ENCODE measurements at regions not wholly inside any gene's neighbourhood (a gene's known extent, or its start where the extent isn't known, plus 50 kb on each side); places are given as distances from the start of the nearest gene placed in this dataset.
"Not testable (repeated sequence)": the region's sequence is repeated elsewhere in the genome, so short reads cannot be mapped to it uniquely, and the experiment has no call there.

DNA sequence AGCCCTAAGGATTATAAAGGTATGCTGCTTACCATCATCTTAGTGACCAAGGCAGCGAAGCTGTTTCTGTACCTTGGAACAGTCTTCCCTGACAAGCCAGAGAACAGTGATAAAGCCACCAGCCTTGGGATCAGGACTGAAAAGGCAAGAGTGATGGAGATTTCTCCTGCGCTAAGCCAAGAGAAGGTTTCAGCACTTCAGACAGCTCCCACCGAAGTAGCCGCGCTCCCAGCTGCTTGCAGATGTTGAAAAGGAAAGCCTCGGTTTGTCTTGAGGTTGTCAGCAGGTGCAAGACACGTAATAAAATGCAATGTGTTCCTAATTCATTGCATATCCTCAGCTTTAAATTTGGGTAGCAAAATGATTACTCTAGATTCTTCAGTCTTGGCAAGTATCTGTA lies 171.0 kb downstream of the ATP6V0E2 start:
- intact Hi-C loops (cut with micrococcal nuclease; ENCODE audit: unreplicated experiment), result loop anchor here (5.0 kb wide), 1 partner anchor 162 kb away; no protein-coding TSS in a partner anchor
- H3K9me3 ChIP-seq (ENCODE audit: control insufficient read depth, insufficient read depth, low read depth, low read length); DNase-seq (ENCODE audit: low read depth, low spot score); H3K27me3 ChIP-seq (ENCODE audit: control insufficient read depth, insufficient read depth, low read length); CTCF ChIA-PET; ATAC-seq; H3K36me3 ChIP-seq (ENCODE audit: control insufficient read depth, insufficient read depth, low read length); BruUV-seq (replicated peaks); POLR2A ChIA-PET; H3K4me1 ChIP-seq (ENCODE audit: control insufficient read depth, insufficient read depth, low read length); H3K27ac ChIP-seq (ENCODE audit: low read length); in situ Hi-C loops (cut with HindIII; ENCODE audit: low pct_unique_long_range_greater_than_20kb, low sequenced_read_pairs); H3K4me3 ChIP-seq (ENCODE audit: low read depth in 2 of 2, low read length in 2 of 2): not testable (repeated sequence)
- TF ChIP-seq, protein P1, sequence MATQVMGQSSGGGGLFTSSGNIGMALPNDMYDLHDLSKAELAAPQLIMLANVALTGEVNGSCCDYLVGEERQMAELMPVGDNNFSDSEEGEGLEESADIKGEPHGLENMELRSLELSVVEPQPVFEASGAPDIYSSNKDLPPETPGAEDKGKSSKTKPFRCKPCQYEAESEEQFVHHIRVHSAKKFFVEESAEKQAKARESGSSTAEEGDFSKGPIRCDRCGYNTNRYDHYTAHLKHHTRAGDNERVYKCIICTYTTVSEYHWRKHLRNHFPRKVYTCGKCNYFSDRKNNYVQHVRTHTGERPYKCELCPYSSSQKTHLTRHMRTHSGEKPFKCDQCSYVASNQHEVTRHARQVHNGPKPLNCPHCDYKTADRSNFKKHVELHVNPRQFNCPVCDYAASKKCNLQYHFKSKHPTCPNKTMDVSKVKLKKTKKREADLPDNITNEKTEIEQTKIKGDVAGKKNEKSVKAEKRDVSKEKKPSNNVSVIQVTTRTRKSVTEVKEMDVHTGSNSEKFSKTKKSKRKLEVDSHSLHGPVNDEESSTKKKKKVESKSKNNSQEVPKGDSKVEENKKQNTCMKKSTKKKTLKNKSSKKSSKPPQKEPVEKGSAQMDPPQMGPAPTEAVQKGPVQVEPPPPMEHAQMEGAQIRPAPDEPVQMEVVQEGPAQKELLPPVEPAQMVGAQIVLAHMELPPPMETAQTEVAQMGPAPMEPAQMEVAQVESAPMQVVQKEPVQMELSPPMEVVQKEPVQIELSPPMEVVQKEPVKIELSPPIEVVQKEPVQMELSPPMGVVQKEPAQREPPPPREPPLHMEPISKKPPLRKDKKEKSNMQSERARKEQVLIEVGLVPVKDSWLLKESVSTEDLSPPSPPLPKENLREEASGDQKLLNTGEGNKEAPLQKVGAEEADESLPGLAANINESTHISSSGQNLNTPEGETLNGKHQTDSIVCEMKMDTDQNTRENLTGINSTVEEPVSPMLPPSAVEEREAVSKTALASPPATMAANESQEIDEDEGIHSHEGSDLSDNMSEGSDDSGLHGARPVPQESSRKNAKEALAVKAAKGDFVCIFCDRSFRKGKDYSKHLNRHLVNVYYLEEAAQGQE (IDR thresholded peaks at IDR 0.05; ENCODE audit: insufficient read depth in 1 of 2, low read depth in 2 of 2, low read length in 1 of 2), result peak; percentile 77 to 82

- H3K27ac ChIP-seq (ENCODE audit: low read length); H3K9me3 ChIP-seq (ENCODE audit: control insufficient read depth, insufficient read depth, low read depth, low read length); in situ Hi-C loops (cut with HindIII; ENCODE audit: low pct_unique_long_range_greater_than_20kb, low sequenced_read_pairs); ATAC-seq; H3K27me3 ChIP-seq (ENCODE audit: control insufficient read depth, insufficient read depth, low read length); CTCF ChIA-PET; H3K4me1 ChIP-seq (ENCODE audit: control insufficient read depth, insufficient read depth, low read length); H3K4me3 ChIP-seq (ENCODE audit: low read depth in 2 of 2, low read length in 2 of 2); BruUV-seq (replicated peaks); POLR2A ChIA-PET; DNase-seq (ENCODE audit: low read depth, low spot score); H3K36me3 ChIP-seq (ENCODE audit: control insufficient read depth, insufficient read depth, low read length): not testable (repeated sequence)
- intact Hi-C loops (cut with micrococcal nuclease; ENCODE audit: unreplicated experiment), result loop anchor here (5.0 kb wide), 1 partner anchor 163 kb away; no protein-coding TSS in a partner anchor
- peak; percentile 46; the same call in 1 of the 2 replicates for TF ChIP-seq CTCF (IDR thresholded peaks at IDR 0.05)
Observed at GRCh38 chr7:150045596-150045995, 171.8 kb downstream of the ATP6V0E2 start.

- BruUV-seq (replicated peaks); in situ Hi-C loops (cut with HindIII; ENCODE audit: low pct_unique_long_range_greater_than_20kb, low sequenced_read_pairs); H3K27me3 ChIP-seq (ENCODE audit: control insufficient read depth, insufficient read depth, low read length); DNase-seq (ENCODE audit: low read depth, low spot score); H3K9me3 ChIP-seq (ENCODE audit: control insufficient read depth, insufficient read depth, low read depth, low read length); POLR2A ChIA-PET; H3K27ac ChIP-seq (ENCODE audit: low read length); ATAC-seq; H3K4me1 ChIP-seq (ENCODE audit: control insufficient read depth, insufficient read depth, low read length); H3K36me3 ChIP-seq (ENCODE audit: control insufficient read depth, insufficient read depth, low read length); H3K4me3 ChIP-seq (ENCODE audit: low read depth in 2 of 2, low read length in 2 of 2); CTCF ChIA-PET: not testable (repeated sequence)
- intact Hi-C loops (cut with micrococcal nuclease; ENCODE audit: unreplicated experiment), result loop anchor here (5.0 kb wide), 1 partner anchor 164 kb away; no protein-coding TSS in a partner anchor
Observed at GRCh38 chr7:150046290-150047194, 172.8 kb downstream of the ATP6V0E2 start.

GRCh38 chr7:150047329-150047728 lies 173.6 kb downstream of the ATP6V0E2 start:
- in situ Hi-C loops (cut with HindIII; ENCODE audit: low pct_unique_long_range_greater_than_20kb, low sequenced_read_pairs); CTCF ChIA-PET: not testable (repeated sequence)

DNA sequence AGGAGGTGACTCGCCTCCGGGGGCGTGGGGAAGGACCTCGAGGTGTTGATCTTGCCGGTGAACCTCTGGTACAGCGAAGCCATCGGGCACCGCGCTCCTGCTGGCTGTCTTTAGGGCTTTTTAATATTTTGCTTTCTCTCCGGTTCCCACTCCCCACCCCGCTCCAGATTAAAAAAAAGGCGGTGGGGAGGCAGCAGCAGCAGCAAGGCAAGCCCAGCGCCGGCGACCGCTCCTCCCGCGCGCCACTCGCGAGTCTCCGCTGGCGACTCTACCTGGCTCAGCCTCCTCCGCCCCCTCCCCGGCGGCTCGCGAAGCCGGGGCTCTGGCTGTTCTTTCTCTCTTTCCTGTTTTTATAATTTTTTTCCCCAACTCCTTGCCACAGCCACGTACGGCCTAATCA lies 174.0 kb downstream of the ATP6V0E2 start:
- peak overlapping the region; percentile 7 to 18; a peak in 1 of 4 replicates for H3K4me3 ChIP-seq (ENCODE audit: low read depth in 2 of 2, low read length in 2 of 2)
- H3K27me3 ChIP-seq (ENCODE audit: control insufficient read depth, insufficient read depth, low read length); H3K27ac ChIP-seq (ENCODE audit: low read length); CTCF ChIA-PET; ATAC-seq; H3K36me3 ChIP-seq (ENCODE audit: control insufficient read depth, insufficient read depth, low read length); H3K9me3 ChIP-seq (ENCODE audit: control insufficient read depth, insufficient read depth, low read depth, low read length); H3K4me1 ChIP-seq (ENCODE audit: control insufficient read depth, insufficient read depth, low read length); DNase-seq (ENCODE audit: low read depth, low spot score); BruUV-seq (replicated peaks); in situ Hi-C loops (cut with HindIII; ENCODE audit: low pct_unique_long_range_greater_than_20kb, low sequenced_read_pairs): not testable (repeated sequence)
- intact Hi-C loops (cut with micrococcal nuclease; ENCODE audit: unreplicated experiment), result loop anchor here (5.0 kb wide), 1 partner anchor 165 kb away; no protein-coding TSS in a partner anchor
- POLR2A ChIA-PET, result interaction anchor here (0.5 kb wide), 1 partner anchor 165 kb away, joined by 3 read pairs; no protein-coding TSS in a partner anchor

More at GRCh38 chr7:150047329-150047728, 173.6 kb downstream of the ATP6V0E2 start:
- not testable (repeated sequence) for H3K27me3 ChIP-seq (ENCODE audit: control insufficient read depth, insufficient read depth, low read length); DNase-seq (ENCODE audit: low read depth, low spot score); H3K4me1 ChIP-seq (ENCODE audit: control insufficient read depth, insufficient read depth, low read length); H3K36me3 ChIP-seq (ENCODE audit: control insufficient read depth, insufficient read depth, low read length); H3K27ac ChIP-seq (ENCODE audit: low read length); H3K4me3 ChIP-seq (ENCODE audit: low read depth in 2 of 2, low read length in 2 of 2); BruUV-seq (replicated peaks); H3K9me3 ChIP-seq (ENCODE audit: control insufficient read depth, insufficient read depth, low read depth, low read length)
- intact Hi-C loops (cut with micrococcal nuclease; ENCODE audit: unreplicated experiment), result loop anchor here (5.0 kb wide), 1 partner anchor 165 kb away; no protein-coding TSS in a partner anchor
- POLR2A ChIA-PET, result interaction anchor here (0.5 kb wide), 1 partner anchor 165 kb away, joined by 3 read pairs; no protein-coding TSS in a partner anchor
- 0 out of 2 replicates have a peak, but pooled peaks have one; percentile 36 for ATAC-seq

All from Panc1 (cell line).